ENCODE measurements at regions not wholly inside any gene's neighbourhood (a gene's known extent, or its start where the extent isn't known, plus 50 kb on each side); places are given as distances from the start of the nearest gene placed in this dataset.

GRCh38 chr18:63037491-63037890, 282.1 kb downstream of the BCL2 start:
- H3K14ac ChIP-seq (replicated peaks; ENCODE audit: low read depth, low read length), result no peak overlapping the region
- no peak overlapping the region for H3K4me2 ChIP-seq (ENCODE audit: low read depth, low read length)
- intact Hi-C loops (cut with micrococcal nuclease), result no loop called here
- no peaks in the 10 kb centered on the region for H3K9me3 ChIP-seq (ENCODE audit: control insufficient read depth, insufficient read depth, low read length)
- H4K5ac ChIP-seq (ENCODE audit: low read depth, low read length), result no peak overlapping the region
- dilution Hi-C loops (cut with HindIII; ENCODE audit: low sequenced_read_pairs, unreplicated experiment), result no loop called here
- no peak overlapping the region for H3K4ac ChIP-seq (ENCODE audit: low read depth, low read length)
- no peak for ATAC-seq (ENCODE audit: low read depth)
- H2AFZ ChIP-seq (replicated peaks; ENCODE audit: low read length, poor library complexity), result no peak overlapping the region
- no peaks in the 10 kb centered on the region for H3K79me1 ChIP-seq (ENCODE audit: low read depth in 1 of 2, low read length in 2 of 2)
- H3K9me1 ChIP-seq (ENCODE audit: insufficient read depth, low read length), result no peaks in the 10 kb centered on the region
- POLR2A ChIA-PET (ENCODE audit: unreplicated experiment), result no interaction called here
- H2AK9ac ChIP-seq (replicated peaks; ENCODE audit: low read depth, low read length, poor library complexity), result no peak overlapping the region
- no peaks in the 10 kb centered on the region for H3K27me3 ChIP-seq (ENCODE audit: control insufficient read depth, insufficient read depth, low read length)
- H3K36me3 ChIP-seq (ENCODE audit: control insufficient read depth, insufficient read depth, low read length), result no peaks in the 10 kb centered on the region
- H2BK5ac ChIP-seq (ENCODE audit: low read depth, low read length, poor library complexity, severe bottlenecking), result no peak overlapping the region
- no peak for TF ChIP-seq MAZ (IDR thresholded peaks at IDR 0.05; ENCODE audit: borderline replicate concordance, low read depth, low read length)
- TF ChIP-seq CEBPB (IDR thresholded peaks at IDR 0.05; ENCODE audit: low read depth, low read length), result no peak
- TF ChIP-seq POLR2A (IDR thresholded peaks at IDR 0.05; ENCODE audit: low read depth, low read length), result no peak
- no peak for TF ChIP-seq FOS (IDR thresholded peaks at IDR 0.05; ENCODE audit: low read depth, low read length)
- no peak for TF ChIP-seq BHLHE40 (IDR thresholded peaks at IDR 0.05; ENCODE audit: low read depth, low read length)
- TF ChIP-seq USF2 (IDR thresholded peaks at IDR 0.05; ENCODE audit: low read depth, low read length), result no peak
- no peak for TF ChIP-seq MXI1 (IDR thresholded peaks at IDR 0.05; ENCODE audit: borderline replicate concordance, low read depth, low read length)
- no peak for TF ChIP-seq CHD1 (IDR thresholded peaks at IDR 0.05; ENCODE audit: low read depth, low read length)
- no peak for TF ChIP-seq SMC3 (IDR thresholded peaks at IDR 0.05; ENCODE audit: low read depth, low read length)
- no peak for TF ChIP-seq ELK1 (IDR thresholded peaks at IDR 0.05; ENCODE audit: borderline replicate concordance, low read depth, low read length)
- TF ChIP-seq RCOR1 (IDR thresholded peaks at IDR 0.05; ENCODE audit: insufficient replicate concordance, low read length), result no peak
- no peak for TF ChIP-seq RAD21 (IDR thresholded peaks at IDR 0.05; ENCODE audit: low read length)
- no peak for TF ChIP-seq MAFK (IDR thresholded peaks at IDR 0.05; ENCODE audit: low read depth, low read length)
- TF ChIP-seq NFE2L2 (IDR thresholded peaks at IDR 0.05; ENCODE audit: low read depth, low read length), result no peak
- CTCF ChIA-PET, result interaction anchor here (0.7 kb wide), 1 partner anchor 716 kb away, joined by 4 read pairs; no protein-coding TSS in a partner anchor
- no peak overlapping the region for H2BK120ac ChIP-seq (ENCODE audit: low read depth, low read length)
- H3K27ac ChIP-seq (ENCODE audit: insufficient read depth, low read length), result no peak overlapping the region
- in situ Hi-C loops (cut with MboI; ENCODE audit: low sequenced_read_pairs), result no loop called here
- H3K18ac ChIP-seq (ENCODE audit: low read depth, low read length), result no peak overlapping the region
- DNase-seq, result no peak
- no peak overlapping the region for H3K56ac ChIP-seq (ENCODE audit: extremely low read depth, insufficient read depth, low read length)
- no peak overlapping the region for H3K9ac ChIP-seq (ENCODE audit: low read depth, low read length)
- BruUV-seq (replicated peaks), result no TSS peak
- H4K20me1 ChIP-seq (ENCODE audit: insufficient read depth, low read length), result no peaks in the 10 kb centered on the region
- H4K91ac ChIP-seq (ENCODE audit: insufficient read depth, low read depth, low read length), result no peak overlapping the region
- no CpG with 5 or more reads among the region's 2 CpGs for WGBS, 2 experiments (ENCODE audit: extremely low coverage in 2 of 2, insufficient read length in 1 of 2)
- H4K8ac ChIP-seq (ENCODE audit: low read depth in 2 of 2, low read length in 2 of 2), result no peak overlapping the region
- no peak overlapping the region for H3K23ac ChIP-seq (ENCODE audit: low read depth, low read length)
- H3K4me1 ChIP-seq (ENCODE audit: control insufficient read depth, insufficient read depth, low read length), result no peaks in the 10 kb centered on the region
- H2BK15ac ChIP-seq (ENCODE audit: low read depth, low read length), result no peak overlapping the region
- H2BK20ac ChIP-seq (ENCODE audit: low read depth, low read length), result no peak overlapping the region
- H2AK5ac ChIP-seq (ENCODE audit: low read depth, low read length), result no peak overlapping the region
- no peak overlapping the region for H3K4me3 ChIP-seq (ENCODE audit: insufficient read depth, low read depth, low read length)
